GM12878 (cell line): ENCODE measurements at regions not wholly inside any gene's neighbourhood (a gene's known extent, or its start where the extent isn't known, plus 50 kb on each side); places are given as distances from the start of the nearest gene placed in this dataset.

Source experiments
- ATF2 ChIP-seq: IDR thresholded peaks from 2 replicates; pipeline ENCODE4 v1.6.1; 2012; ENCODE audit warnings: low read length, inconsistent platforms
- CEBPZ ChIP-seq: fragments of 150-350 bp; IDR thresholded peaks from 2 replicates; pipeline ENCODE4 v1.6.1; 2016; ENCODE audit warnings: low read depth, low read length
- CTCF ChIP-seq, 3 experiments: IDR thresholded peaks in 2 of 3; conservative IDR thresholded peaks in 1 of 3; 2 replicates each; pipeline ENCODE4 v1.5.1; 2011; ENCODE audit warnings: low read depth in 3 of 3, low read length in 3 of 3, mild to moderate bottlenecking in 3 of 3, control low read depth in 2 of 3, moderate library complexity in 2 of 3, inconsistent platforms in 1 of 3, mixed read lengths in 1 of 3; ENCODE audit not compliant: control insufficient read depth in 2 of 3, insufficient read depth in 1 of 3; ENCODE audit errors: extremely low read depth in 1 of 3
- POLR2A ChIP-seq: IDR thresholded peaks from 2 replicates; pipeline ENCODE4 v1.6.1; 2011; ENCODE audit warnings: low read depth, mild to moderate bottlenecking, low read length

GRCh38 chr4:161237495-161237894 lies 926.3 kb downstream of the FSTL5 start:
- no peak for TF ChIP-seq CEBPZ
- TF ChIP-seq ATF2, result no peak
- no peak for TF ChIP-seq POLR2A
- no peak for TF ChIP-seq CTCF (IDR thresholded peaks at IDR 0.05 in 2 of 3, conservative IDR thresholded peaks at IDR 0.05 in 1 of 3; ENCODE audit: control insufficient read depth in 2 of 3, extremely low read depth in 1 of 3, insufficient read depth in 1 of 3, low read depth in 3 of 3, low read length in 3 of 3)
